ENCODE measurements at regions not wholly inside any gene's neighbourhood (a gene's known extent, or its start where the extent isn't known, plus 50 kb on each side); places are given as distances from the start of the nearest gene placed in this dataset.

DNA sequence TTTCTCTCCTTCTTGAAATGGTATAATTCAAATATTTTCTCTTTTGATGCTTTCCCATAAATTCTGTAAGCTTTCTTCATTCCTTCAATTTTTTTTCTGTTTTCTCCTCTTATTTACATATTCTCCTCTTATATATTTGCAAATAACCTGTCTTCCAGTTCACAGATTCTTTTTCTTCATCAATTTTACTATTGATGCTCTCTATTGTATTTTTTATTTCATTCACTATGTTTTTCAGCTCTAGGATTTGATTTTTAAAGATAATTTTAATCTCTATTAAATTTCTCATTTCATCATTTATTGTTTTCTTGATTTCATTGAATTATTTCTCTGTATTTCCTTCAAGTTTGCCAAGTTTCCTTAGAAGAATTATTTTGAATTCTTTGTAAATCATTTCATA, 54.0 kb upstream of the PRPS1L1 start:
- TF ChIP-seq, protein P1, sequence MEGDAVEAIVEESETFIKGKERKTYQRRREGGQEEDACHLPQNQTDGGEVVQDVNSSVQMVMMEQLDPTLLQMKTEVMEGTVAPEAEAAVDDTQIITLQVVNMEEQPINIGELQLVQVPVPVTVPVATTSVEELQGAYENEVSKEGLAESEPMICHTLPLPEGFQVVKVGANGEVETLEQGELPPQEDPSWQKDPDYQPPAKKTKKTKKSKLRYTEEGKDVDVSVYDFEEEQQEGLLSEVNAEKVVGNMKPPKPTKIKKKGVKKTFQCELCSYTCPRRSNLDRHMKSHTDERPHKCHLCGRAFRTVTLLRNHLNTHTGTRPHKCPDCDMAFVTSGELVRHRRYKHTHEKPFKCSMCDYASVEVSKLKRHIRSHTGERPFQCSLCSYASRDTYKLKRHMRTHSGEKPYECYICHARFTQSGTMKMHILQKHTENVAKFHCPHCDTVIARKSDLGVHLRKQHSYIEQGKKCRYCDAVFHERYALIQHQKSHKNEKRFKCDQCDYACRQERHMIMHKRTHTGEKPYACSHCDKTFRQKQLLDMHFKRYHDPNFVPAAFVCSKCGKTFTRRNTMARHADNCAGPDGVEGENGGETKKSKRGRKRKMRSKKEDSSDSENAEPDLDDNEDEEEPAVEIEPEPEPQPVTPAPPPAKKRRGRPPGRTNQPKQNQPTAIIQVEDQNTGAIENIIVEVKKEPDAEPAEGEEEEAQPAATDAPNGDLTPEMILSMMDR (IDR thresholded peaks at IDR 0.05 in 4 of 5, conservative IDR thresholded peaks at IDR 0.05 in 1 of 5), result no peak
- no peak for TF ChIP-seq POLR2A (IDR thresholded peaks at IDR 0.05)

All from gastrocnemius medialis (tissue), 4 donors.